Breast epithelium (tissue), 3 donors: ENCODE measurements at regions not wholly inside any gene's neighbourhood (a gene's known extent, or its start where the extent isn't known, plus 50 kb on each side); places are given as distances from the start of the nearest gene placed in this dataset.

Source experiments
- POLR2A ChIP-seq: fragments of 450-650 bp; IDR thresholded peaks from one replicate; pipeline ENCODE4 v1.6.1; 2016; ENCODE audit warnings: antibody characterized with exemption, mild to moderate bottlenecking, moderate library complexity
- TF ChIP-seq, protein P1 (sequence below), 3 donors: fragments of 450-650 bp; IDR thresholded peaks; one replicate each; pipeline ENCODE4 v1.5.1; 2016 to 2017; ENCODE audit warnings: antibody characterized with exemption in 3 of 3, mild to moderate bottlenecking in 3 of 3, moderate library complexity in 3 of 3

- TF ChIP-seq POLR2A, result no peak
- TF ChIP-seq, protein P1, sequence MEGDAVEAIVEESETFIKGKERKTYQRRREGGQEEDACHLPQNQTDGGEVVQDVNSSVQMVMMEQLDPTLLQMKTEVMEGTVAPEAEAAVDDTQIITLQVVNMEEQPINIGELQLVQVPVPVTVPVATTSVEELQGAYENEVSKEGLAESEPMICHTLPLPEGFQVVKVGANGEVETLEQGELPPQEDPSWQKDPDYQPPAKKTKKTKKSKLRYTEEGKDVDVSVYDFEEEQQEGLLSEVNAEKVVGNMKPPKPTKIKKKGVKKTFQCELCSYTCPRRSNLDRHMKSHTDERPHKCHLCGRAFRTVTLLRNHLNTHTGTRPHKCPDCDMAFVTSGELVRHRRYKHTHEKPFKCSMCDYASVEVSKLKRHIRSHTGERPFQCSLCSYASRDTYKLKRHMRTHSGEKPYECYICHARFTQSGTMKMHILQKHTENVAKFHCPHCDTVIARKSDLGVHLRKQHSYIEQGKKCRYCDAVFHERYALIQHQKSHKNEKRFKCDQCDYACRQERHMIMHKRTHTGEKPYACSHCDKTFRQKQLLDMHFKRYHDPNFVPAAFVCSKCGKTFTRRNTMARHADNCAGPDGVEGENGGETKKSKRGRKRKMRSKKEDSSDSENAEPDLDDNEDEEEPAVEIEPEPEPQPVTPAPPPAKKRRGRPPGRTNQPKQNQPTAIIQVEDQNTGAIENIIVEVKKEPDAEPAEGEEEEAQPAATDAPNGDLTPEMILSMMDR (IDR thresholded peaks at IDR 0.05), result no peak
Measured at GRCh38 chr15:49712846-49713450, 92.1 kb downstream of the DTWD1 start.
